ENCODE measurements at regions not wholly inside any gene's neighbourhood (a gene's known extent, or its start where the extent isn't known, plus 50 kb on each side); places are given as distances from the start of the nearest gene placed in this dataset.
"Not testable (repeated sequence)": the region's sequence is repeated elsewhere in the genome, so short reads cannot be mapped to it uniquely, and the experiment has no call there.

DNA sequence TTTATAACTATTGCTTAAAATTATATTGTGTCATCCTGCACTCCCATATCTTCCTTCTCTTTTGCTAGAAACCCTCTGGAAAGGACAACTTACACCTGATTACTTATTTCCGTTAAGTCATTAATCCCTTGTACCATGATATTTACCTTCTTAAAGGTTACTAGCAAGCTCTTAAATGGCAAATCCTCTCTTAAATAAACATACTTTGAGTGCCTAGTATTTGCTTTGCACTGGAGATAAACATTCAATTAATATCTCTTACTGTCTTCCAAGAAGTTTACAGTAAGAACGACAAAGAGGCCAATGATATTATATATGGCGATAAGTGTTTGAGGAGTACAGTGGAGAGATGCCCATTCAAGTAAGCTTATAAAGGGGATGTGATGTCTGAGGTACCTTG lies 278.3 kb downstream of the HGF start:
- Mint-ChIP-seq H3K4me3 (no peak overlapping the region), H3K4me1 (peaks cover 10% of the 10 kb centered on the region), H3K36me3 (ENCODE audit: low read depth) (no peaks in the 10 kb centered on the region), H3K27ac (no peak overlapping the region), H3K27me3 (ENCODE audit: low read depth, poor library complexity) (no peaks in the 10 kb centered on the region), H3K9me3 (no peaks in the 10 kb centered on the region)
- TF ChIP-seq, protein P1, sequence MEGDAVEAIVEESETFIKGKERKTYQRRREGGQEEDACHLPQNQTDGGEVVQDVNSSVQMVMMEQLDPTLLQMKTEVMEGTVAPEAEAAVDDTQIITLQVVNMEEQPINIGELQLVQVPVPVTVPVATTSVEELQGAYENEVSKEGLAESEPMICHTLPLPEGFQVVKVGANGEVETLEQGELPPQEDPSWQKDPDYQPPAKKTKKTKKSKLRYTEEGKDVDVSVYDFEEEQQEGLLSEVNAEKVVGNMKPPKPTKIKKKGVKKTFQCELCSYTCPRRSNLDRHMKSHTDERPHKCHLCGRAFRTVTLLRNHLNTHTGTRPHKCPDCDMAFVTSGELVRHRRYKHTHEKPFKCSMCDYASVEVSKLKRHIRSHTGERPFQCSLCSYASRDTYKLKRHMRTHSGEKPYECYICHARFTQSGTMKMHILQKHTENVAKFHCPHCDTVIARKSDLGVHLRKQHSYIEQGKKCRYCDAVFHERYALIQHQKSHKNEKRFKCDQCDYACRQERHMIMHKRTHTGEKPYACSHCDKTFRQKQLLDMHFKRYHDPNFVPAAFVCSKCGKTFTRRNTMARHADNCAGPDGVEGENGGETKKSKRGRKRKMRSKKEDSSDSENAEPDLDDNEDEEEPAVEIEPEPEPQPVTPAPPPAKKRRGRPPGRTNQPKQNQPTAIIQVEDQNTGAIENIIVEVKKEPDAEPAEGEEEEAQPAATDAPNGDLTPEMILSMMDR (IDR thresholded peaks at IDR 0.05) = no peak
- no peak for DNase-seq

DNA sequence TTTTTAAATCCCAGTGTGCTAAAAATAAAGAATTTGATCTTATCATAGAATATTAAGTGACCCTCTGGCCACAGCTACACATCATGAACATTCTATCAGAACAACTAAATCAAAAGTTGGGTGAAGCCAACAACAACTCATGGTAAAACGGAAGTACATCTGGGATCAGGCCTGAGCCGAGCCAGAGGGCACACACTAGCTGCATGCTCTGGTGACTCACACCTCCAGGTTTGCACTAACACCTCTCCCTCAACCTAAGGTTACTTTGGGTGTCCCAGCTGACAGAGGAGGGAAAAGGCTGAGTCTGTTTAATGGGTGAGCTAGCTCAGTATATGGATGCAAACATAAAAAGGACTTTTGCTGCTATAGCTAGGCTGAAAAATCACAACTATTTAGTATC lies 281.6 kb downstream of the HGF start:
- H3K9me3 Mint-ChIP-seq = no peaks in the 10 kb centered on the region
- no peaks in the 10 kb centered on the region for H3K27me3 Mint-ChIP-seq (ENCODE audit: low read depth, poor library complexity)
- TF ChIP-seq, protein P1 (IDR thresholded peaks at IDR 0.05) = no peak
- no peaks in the 10 kb centered on the region for H3K36me3 Mint-ChIP-seq (ENCODE audit: low read depth)
- peaks cover 18% of the 10 kb centered on the region for H3K4me1 Mint-ChIP-seq
- H3K27ac Mint-ChIP-seq = no peak overlapping the region
- no peak overlapping the region for H3K4me3 Mint-ChIP-seq
- no peak for DNase-seq

DNA sequence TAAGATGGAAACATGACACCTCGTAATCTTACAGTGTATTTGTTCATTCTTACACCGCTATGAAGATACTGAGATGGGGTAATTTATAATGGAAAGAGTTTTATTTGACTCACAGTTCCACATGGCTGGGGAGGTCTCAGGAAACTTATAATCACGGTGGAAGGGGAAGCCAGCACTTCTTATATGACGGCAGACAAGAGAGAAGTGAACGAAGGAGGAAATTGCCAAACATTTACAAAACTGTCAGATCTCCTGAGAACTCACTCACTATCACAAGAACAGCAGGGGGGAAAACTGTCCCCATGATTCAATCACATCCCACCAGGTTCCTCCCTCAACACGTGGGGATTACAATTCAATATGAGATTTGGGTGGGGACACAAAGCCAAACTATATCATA lies 282.3 kb downstream of the HGF start:
- no peak overlapping the region for H3K27ac Mint-ChIP-seq
- no peak overlapping the region for H3K4me3 Mint-ChIP-seq
- H3K27me3 Mint-ChIP-seq (ENCODE audit: low read depth, poor library complexity) = no peaks in the 10 kb centered on the region
- no peaks in the 10 kb centered on the region for H3K9me3 Mint-ChIP-seq
- peaks cover 18% of the 10 kb centered on the region for H3K4me1 Mint-ChIP-seq
- H3K36me3 Mint-ChIP-seq (ENCODE audit: low read depth) = no peaks in the 10 kb centered on the region
- DNase-seq = no peak
- TF ChIP-seq, protein P1 (IDR thresholded peaks at IDR 0.05) = no peak

DNA sequence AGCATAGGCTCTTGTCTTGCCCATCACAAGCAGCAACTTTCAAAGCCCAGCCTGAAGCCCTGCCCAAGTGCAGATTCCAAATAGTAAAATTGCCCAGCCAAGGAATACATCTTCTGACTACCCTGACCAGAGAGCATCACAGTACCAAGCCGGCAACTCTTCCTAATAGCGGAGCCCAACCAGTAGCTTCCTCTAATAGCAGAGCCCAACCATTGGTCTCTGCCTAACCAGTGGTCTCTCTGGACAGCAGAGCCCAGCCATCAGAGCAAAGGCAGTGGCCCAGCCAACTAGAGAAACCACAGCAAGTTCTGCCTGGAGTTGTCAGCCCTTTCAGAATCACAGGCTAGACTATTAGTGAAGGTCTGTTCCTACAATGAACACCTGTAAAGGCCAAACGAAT lies 285.6 kb downstream of the HGF start:
- Mint-ChIP-seq H3K9me3 (peaks cover 12% of the 10 kb centered on the region), H3K36me3 (ENCODE audit: low read depth) (peaks cover 6% of the 10 kb centered on the region), H3K27ac (no peak overlapping the region), H3K4me1 (peaks cover 7% of the 10 kb centered on the region), H3K4me3 (no peak overlapping the region), H3K27me3 (ENCODE audit: low read depth, poor library complexity) (no peaks in the 10 kb centered on the region)
- DNase-seq = peak; percentile 30
- TF ChIP-seq, protein P1 (IDR thresholded peaks at IDR 0.05) = no peak

DNA sequence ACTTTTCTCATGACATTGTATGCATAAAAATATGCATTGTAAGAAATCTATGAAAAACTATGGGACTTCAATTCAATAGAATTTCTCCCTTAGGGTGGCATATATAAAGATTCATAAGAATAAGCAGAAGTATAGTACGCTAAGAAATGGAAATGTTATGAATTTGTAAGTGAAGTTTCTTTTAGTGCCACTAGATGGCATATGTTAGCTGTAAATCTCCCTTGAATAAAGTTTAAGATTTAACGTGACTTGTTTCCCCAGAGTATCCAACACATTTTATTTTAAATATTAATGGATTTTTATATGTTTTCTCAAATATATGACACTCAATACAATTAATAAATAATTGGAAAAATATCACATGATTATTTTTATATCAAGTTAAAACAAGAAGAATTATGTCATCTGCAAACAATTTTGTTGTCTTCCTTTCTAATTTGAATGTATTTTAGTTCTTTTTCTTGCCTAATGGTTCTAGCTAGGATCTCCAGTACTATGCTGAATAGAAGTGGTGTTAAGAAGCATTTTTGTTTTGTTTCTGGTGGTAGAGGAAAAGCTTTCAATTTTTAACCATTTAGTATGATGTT lies 287.2 kb downstream of the HGF start:
- DNase-seq = no peak
- Mint-ChIP-seq H3K36me3 (ENCODE audit: low read depth) (peaks cover 6% of the 10 kb centered on the region), H3K4me3 (no peak overlapping the region), H3K27ac (no peak overlapping the region), H3K27me3 (ENCODE audit: low read depth, poor library complexity) (no peaks in the 10 kb centered on the region), H3K4me1 (peaks cover 7% of the 10 kb centered on the region), H3K9me3 (peaks cover 16% of the 10 kb centered on the region)
- TF ChIP-seq, protein P1 (IDR thresholded peaks at IDR 0.05) = peak; percentile 83

DNA sequence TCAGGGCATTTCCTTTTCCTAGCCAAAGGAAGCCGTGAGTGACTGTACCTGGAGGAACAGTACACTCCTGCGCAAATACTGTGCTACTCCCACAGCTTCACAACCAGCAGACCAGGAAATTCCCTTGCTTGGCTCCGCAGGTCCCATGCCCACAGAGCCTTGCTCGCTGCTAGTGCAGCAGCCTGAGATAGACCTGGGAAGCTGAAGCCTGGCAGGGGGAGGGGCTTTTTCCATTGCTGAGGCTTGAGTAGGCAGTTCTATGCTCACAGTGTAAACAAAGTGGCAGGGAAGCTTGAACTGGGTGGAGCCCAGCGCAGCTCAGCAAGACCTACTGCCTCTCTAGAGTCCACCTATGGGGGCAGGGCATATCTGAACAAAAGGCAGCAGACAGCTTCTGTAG lies 291.2 kb downstream of the HGF start:
- peaks cover 16% of the 10 kb centered on the region for H3K9me3 Mint-ChIP-seq
- no peak overlapping the region for H3K4me3 Mint-ChIP-seq
- TF ChIP-seq, protein P1 (IDR thresholded peaks at IDR 0.05) = no peak
- no peaks in the 10 kb centered on the region for H3K27me3 Mint-ChIP-seq (ENCODE audit: low read depth, poor library complexity)
- no peaks in the 10 kb centered on the region for H3K4me1 Mint-ChIP-seq
- peaks cover 6% of the 10 kb centered on the region for H3K36me3 Mint-ChIP-seq (ENCODE audit: low read depth)
- H3K27ac Mint-ChIP-seq = no peak overlapping the region
- DNase-seq = no peak

DNA sequence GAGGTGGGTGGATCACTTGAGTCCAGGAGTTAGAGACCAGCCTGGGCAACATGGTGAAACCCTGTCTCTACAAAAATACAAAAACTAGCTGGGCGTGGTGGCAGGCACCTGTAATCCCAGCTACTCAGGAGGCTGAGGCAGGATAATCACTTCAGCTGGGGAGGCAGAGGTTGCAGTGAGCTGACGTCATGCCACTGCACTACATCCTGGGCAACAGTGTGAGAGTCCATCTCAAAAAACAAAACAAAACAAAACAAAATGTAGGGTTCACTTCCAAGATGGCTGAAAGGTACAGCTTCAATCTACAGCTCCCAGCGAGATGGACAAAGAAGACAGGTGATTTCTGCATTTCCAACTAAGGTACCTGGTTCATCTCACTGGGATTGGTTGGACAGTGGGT lies 291.6 kb downstream of the HGF start:
- H3K4me1 Mint-ChIP-seq; DNase-seq; H3K36me3 Mint-ChIP-seq (ENCODE audit: low read depth); H3K27me3 Mint-ChIP-seq (ENCODE audit: low read depth, poor library complexity); H3K27ac Mint-ChIP-seq; H3K4me3 Mint-ChIP-seq: not testable (repeated sequence)
- H3K9me3 Mint-ChIP-seq = peaks cover 16% of the 10 kb centered on the region

All from nephron progenitor cell (in vitro differentiated cells).